VCaP (cell line): ENCODE measurements at regions not wholly inside any gene's neighbourhood (a gene's known extent, or its start where the extent isn't known, plus 50 kb on each side); places are given as distances from the start of the nearest gene placed in this dataset.

Source experiments
- H3K27ac ChIP-seq: fragments of 450-650 bp; 2 replicates; pipeline ENCODE4 v1.5.1; 2017
- TF ChIP-seq, protein P1 (sequence below): fragments of 450-650 bp; conservative IDR thresholded peaks from 2 replicates; pipeline ENCODE4 v1.5.1; 2017; ENCODE audit warnings: mild to moderate bottlenecking, moderate library complexity

GRCh38 chr18:42296192-42296591 is 341.2 kb downstream of the PIK3C3 start:
- TF ChIP-seq, protein P1, sequence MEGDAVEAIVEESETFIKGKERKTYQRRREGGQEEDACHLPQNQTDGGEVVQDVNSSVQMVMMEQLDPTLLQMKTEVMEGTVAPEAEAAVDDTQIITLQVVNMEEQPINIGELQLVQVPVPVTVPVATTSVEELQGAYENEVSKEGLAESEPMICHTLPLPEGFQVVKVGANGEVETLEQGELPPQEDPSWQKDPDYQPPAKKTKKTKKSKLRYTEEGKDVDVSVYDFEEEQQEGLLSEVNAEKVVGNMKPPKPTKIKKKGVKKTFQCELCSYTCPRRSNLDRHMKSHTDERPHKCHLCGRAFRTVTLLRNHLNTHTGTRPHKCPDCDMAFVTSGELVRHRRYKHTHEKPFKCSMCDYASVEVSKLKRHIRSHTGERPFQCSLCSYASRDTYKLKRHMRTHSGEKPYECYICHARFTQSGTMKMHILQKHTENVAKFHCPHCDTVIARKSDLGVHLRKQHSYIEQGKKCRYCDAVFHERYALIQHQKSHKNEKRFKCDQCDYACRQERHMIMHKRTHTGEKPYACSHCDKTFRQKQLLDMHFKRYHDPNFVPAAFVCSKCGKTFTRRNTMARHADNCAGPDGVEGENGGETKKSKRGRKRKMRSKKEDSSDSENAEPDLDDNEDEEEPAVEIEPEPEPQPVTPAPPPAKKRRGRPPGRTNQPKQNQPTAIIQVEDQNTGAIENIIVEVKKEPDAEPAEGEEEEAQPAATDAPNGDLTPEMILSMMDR: no peak
- no peak overlapping the region for H3K27ac ChIP-seq

DNA sequence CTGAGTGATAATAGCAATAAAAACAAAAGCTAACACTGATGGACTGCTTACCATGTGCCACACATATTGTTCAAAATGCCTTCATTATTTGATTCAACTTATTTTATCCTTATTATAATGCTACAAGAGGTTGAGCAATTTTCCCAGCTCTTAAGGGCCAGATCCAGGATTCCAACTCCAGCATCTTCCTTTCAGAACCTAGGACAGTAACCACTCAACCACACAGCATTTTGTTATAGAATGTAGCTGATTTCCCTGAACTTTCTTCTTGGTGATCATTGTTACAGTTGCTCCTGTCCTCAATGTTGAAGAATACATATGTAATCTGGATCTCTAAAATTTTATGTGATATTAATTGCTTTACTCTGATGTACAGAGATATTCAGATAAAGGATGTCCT is 341.7 kb downstream of the PIK3C3 start:
- H3K27ac ChIP-seq: no peak overlapping the region
- TF ChIP-seq, protein P1: no peak

DNA sequence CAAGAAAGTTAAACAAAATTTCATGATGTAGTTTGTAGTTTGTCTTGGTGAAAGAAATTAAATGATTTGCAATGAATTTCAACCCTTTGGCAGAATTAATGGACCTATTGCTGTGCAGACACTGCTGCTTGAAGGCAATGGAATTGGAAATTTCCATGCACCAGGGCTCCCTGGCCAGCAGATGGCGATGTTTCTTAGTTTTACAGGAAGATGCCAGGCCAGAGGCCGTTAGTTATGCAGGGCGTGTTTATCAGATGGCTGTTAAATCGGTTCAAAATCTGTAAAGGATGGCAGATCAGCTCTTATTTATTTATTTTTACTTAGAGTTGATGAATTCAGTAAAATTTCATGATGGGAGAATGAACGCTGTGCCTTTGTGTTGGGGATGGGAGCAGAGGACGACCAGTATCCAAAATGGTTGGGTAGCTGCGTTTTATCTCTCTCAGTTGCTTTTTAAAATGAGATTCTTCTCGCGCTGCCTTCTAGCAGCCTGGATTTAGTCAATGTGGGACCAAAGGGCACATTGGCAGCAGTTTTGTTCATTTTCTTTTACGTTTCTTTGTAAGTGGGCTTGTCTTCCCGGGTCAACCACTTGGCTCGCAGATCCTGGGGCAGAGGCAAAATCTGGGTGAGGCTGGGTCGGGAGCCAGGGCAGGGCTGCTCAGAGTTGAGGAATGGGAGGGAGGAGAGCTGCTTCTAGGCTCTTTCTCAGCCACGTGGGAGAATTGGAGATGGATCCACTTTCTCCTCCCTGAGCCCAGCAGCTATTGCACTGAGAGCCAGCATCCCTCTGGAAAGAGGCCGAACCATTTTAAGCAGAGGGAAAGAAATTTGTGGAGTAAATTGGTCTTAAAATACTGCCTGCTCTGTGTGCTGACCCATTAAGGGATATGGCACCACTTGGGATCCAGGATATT is 344.0 kb downstream of the PIK3C3 start:
- TF ChIP-seq, protein P1: peak; percentile 85
- H3K27ac ChIP-seq: no peak overlapping the region

DNA sequence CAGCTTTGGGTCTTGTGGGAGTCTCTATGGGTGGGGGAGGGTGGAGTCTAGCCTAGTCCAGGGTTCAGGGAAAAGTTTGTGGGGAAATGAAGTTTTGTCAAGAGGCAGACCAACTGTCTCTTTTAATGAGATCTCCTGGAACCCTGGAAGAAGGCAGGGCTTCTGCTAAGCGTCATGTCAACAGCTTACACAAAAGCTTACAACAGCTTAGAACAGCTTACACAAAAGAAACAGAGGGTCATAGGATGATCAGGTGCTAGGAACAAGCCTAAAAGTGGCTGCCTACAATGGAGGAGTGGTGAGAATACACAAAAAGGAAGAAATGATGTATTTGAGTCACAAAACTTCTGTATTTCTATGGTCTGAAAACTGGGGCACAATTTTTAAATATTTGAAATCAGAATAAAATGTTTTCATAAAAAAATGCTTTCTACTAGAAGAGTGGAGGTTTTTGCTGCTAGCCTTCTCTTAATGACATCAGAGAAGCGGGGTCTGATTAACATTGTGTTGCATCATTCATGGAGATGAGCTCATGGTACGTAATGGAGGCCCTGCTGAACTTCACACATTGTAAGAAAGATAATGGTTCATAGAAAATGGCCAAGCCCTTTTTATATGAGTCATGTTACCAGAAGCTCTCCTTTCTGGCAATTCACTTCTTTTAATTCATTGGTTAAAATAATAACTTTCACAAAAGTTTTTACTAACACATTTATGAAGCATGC is 351.0 kb downstream of the PIK3C3 start:
- TF ChIP-seq, protein P1: no peak
- no peak overlapping the region for H3K27ac ChIP-seq

DNA sequence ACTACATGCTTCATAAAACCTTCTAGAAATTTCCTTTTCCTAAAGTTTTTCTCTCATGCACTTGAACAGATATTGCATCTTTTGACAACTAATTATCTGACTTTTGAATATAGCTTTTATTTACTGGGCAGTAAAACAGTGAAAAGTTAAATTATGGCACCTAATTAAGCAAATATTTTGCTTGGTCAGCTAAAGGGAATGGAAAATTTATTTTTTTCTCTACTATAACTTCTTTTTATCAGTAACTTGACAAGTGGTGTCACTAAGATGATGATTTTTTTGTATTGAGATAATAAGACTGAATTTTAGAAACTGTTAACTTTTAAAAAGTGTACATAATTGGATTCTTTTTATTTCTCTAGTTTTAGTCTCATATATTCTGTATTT is 351.6 kb downstream of the PIK3C3 start:
- TF ChIP-seq, protein P1: no peak
- no peak overlapping the region for H3K27ac ChIP-seq

DNA sequence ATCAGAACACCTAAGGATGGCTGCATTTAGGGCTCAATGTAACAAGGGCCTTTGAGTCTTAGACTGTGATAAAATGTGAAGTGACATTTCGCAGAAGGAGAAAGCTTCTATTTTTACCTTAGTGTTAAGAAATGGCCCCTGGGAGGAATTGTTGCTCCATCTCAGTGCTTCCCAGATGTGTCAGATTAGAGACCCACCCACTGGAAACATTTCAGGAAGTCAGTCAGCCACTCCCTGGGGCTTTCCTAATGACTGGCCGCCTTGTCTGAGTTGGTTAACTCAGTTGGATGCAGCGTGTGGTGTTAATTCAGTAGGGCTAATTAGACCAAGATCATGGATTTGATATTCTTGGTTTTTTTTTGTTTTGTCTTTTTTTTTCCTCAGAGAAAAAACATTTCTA is 355.9 kb downstream of the PIK3C3 start:
- H3K27ac ChIP-seq: no peak overlapping the region
- TF ChIP-seq, protein P1: no peak

- TF ChIP-seq, protein P1: no peak
- no peak overlapping the region for H3K27ac ChIP-seq
These were observed 371.7 kb downstream of the PIK3C3 start for GRCh38 chr18:42326752-42327151.
